Mucosa of rectum (tissue), 2 donors: ENCODE measurements at regions not wholly inside any gene's neighbourhood (a gene's known extent, or its start where the extent isn't known, plus 50 kb on each side); places are given as distances from the start of the nearest gene placed in this dataset.

Experiments
- H3K27ac ChIP-seq, 2 donors: one replicate each; pipeline ENCODE4 v1.7.0; 2013; ENCODE audit warnings: inconsistent platforms in 2 of 2, low read depth in 2 of 2, low read length in 2 of 2
- H3K27me3 ChIP-seq, 2 donors: one replicate each; pipeline ENCODE4 v1.7.0; 2013; ENCODE audit warnings: low read length in 2 of 2; ENCODE audit not compliant: control insufficient read depth in 2 of 2, insufficient read depth in 2 of 2
- H3K36me3 ChIP-seq, 2 donors: one replicate each; pipeline ENCODE4 v1.7.0; 2013; ENCODE audit warnings: low read length in 2 of 2; ENCODE audit not compliant: control insufficient read depth in 2 of 2, insufficient read depth in 2 of 2
- H3K4me1 ChIP-seq, 2 donors: one replicate each; pipeline ENCODE4 v1.7.0; 2013; ENCODE audit warnings: low read length in 2 of 2, mild to moderate bottlenecking in 1 of 2; ENCODE audit not compliant: control insufficient read depth in 2 of 2, insufficient read depth in 2 of 2
- H3K4me3 ChIP-seq, 2 donors: one replicate each; pipeline ENCODE4 v1.7.0; 2013; ENCODE audit warnings: low read length in 2 of 2
- H3K9ac ChIP-seq, 2 donors: one replicate each; pipeline ENCODE4 v1.7.0; 2013; ENCODE audit warnings: low read length in 2 of 2, low read depth in 1 of 2, mild to moderate bottlenecking in 1 of 2
- H3K9me3 ChIP-seq, 2 donors: one replicate each; pipeline ENCODE4 v1.7.0; 2013; ENCODE audit warnings: low read length in 2 of 2; ENCODE audit not compliant: control insufficient read depth in 2 of 2
- donor health status: healthy.
- donor health status: Normal muscosa, but diverticular disease.

DNA sequence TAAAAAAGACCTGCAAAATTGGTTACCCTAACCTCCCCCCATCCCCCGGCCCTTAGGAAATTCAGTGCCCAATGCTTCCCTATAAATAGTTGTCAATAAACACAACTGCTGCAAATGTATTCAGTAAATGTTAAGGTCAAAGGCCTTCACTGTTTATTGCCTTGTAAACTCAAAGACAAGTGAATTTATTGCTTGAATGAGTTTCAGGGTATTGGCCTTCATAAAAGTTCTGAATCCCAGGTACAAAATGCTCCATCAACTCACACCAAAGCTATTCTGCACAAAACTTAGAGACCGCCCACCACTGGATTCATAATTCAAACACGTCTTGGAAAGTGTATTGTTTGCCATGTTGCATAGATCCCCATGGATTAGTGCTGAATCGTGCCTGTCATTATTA is 63.3 kb upstream of the CDKN3 start:
- H3K4me1 ChIP-seq: peaks cover 0 to 3% of the 10 kb centered on the region in 2 donors
- H3K27me3 ChIP-seq: no peaks in the 10 kb centered on the region
- H3K9me3 ChIP-seq: no peaks in the 10 kb centered on the region
- no peak overlapping the region for H3K27ac ChIP-seq
- H3K36me3 ChIP-seq: no peaks in the 10 kb centered on the region
- H3K9ac ChIP-seq: no peak overlapping the region
- no peak overlapping the region for H3K4me3 ChIP-seq

DNA sequence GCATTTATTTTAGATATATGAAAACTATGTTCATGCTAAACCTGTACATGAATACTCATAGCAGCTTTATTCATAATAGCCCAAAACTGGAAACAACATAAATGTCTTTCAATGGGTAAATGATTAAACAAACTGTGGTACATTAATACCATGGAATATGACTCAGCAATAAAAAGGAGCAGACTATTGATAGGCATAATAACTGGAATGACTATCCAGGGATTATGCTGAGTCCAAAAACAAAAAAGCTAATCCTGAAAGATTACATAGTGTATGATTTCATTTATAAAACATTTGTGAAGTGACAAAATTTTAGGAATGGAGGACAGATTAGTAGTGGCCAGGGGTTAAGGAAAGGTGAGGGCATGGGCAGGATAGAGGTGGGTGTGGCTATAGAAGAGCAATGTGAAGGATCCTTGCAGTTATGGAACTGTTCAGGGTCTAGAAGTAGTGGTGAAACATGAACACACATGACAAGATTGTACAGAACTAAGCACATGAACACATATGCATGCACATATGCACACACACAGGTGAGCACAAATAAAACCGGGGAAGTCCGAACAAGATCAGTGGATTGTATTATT is 61.1 kb upstream of the CDKN3 start:
- H3K4me1 ChIP-seq: peaks cover 0 to 3% of the 10 kb centered on the region in 2 donors
- no peak overlapping the region for H3K27ac ChIP-seq
- no peaks in the 10 kb centered on the region for H3K27me3 ChIP-seq
- no peak overlapping the region for H3K9ac ChIP-seq
- no peaks in the 10 kb centered on the region for H3K36me3 ChIP-seq
- no peaks in the 10 kb centered on the region for H3K9me3 ChIP-seq
- H3K4me3 ChIP-seq: no peak overlapping the region

DNA sequence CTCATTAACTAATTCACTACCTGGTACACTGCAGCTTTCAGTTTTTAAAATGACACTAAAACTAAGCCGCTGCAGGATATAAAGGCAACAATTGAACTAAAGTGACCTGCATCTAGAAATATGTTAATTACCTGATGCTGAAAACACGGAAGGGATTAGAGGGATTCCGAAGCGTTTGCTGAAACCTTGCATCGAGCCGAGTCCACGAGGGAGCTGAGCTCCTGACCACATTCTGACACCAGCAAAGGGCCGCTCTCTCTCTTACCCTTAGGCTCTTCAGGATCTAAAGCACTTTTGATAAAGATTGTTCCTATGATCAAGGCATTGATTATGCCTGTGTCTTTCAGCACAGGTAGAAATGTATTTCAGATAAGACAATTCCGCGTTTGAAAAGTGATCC is 59.5 kb upstream of the CDKN3 start:
- Histone ChIP-seq H3K27me3 (no peaks in the 10 kb centered on the region), H3K9ac (no peak overlapping the region), H3K4me3 (no peak overlapping the region), H3K27ac (no peak overlapping the region), H3K9me3 (no peaks in the 10 kb centered on the region), H3K4me1 (peaks cover 0 to 3% of the 10 kb centered on the region in 2 donors), H3K36me3 (no peaks in the 10 kb centered on the region)

DNA sequence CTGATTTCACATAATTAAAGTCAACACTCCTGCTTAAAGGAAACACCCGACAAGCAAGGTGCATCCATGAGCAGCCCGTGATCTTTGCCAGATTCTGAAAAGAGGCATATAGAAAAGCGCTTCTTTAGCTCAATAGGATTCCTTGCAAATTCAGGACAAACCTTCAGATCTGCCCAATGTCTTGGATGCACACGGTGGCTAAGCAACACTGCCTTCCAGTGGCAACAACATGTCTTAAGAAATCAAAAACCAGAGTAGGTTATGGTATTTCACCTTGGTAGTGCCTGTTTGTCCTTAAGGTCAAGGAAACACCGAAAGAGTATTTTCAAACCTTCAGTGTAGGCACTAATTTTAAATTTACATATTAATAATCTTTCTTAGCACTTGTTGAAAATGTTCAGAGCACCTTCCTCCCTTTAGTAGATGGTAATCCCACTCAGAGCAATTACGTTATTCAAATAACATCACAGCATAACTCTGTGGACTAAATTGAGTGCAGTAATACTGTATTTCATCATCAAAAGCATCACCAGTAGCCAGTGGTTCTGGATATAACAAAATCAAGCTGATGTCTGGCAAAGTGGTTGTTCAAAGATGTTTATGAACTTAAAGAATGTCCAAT is 58.0 kb upstream of the CDKN3 start:
- Histone ChIP-seq H3K27ac (no peak overlapping the region), H3K9ac (no peak overlapping the region), H3K27me3 (no peaks in the 10 kb centered on the region), H3K4me1 (peaks cover 4 to 5% of the 10 kb centered on the region in 2 donors), H3K4me3 (no peak overlapping the region), H3K9me3 (no peaks in the 10 kb centered on the region), H3K36me3 (no peaks in the 10 kb centered on the region)

DNA sequence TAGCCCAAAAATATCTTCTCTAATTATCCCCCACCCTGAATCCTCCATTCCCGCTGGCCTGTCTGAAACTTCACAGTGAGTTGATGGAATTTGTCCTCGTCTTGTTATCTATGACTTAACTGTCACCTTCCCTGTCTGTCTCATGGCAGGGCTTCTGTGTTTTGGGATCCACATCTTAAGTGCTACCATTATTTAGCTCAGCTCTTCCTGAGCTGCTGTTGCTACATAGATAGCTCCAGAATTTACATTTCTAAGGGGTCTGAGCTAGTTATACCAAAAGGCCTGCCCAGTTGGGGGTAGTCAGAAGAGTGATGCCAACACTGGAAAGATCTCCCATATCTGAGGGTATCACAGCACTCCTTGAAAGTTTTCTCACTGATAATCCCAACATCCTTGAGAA is 57.0 kb upstream of the CDKN3 start:
- Histone ChIP-seq H3K27me3 (no peaks in the 10 kb centered on the region), H3K4me3 (no peak overlapping the region), H3K36me3 (no peaks in the 10 kb centered on the region), H3K4me1 (peaks cover 4 to 7% of the 10 kb centered on the region in 2 donors), H3K9me3 (no peaks in the 10 kb centered on the region), H3K9ac (no peak overlapping the region), H3K27ac (no peak overlapping the region)

DNA sequence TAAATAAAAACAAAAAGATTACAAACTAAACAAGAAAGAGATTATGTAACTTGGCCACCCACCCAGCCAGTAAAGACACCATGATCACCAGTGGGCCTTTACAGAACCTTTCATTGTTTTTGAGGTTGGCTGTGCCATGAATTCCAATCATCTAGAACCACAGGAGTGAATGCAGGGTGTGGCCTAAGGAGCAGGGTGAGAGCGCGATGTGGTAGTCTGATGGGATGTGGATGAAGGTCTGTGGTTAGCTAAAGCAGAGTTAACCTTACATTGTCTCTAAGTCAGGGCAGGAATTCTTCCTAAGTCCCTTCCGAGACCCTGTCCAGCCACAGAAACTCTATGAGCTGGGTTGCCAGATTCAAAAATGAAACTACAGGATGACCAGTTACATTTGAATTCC is 54.0 kb upstream of the CDKN3 start:
- Histone ChIP-seq H3K9ac (no peak overlapping the region), H3K36me3 (no peaks in the 10 kb centered on the region), H3K4me3 (no peak overlapping the region), H3K4me1 (peaks cover 4 to 7% of the 10 kb centered on the region in 2 donors), H3K27me3 (no peaks in the 10 kb centered on the region), H3K27ac (peak overlapping the region in 1 of 2 donors; percentile 41), H3K9me3 (no peaks in the 10 kb centered on the region)

DNA sequence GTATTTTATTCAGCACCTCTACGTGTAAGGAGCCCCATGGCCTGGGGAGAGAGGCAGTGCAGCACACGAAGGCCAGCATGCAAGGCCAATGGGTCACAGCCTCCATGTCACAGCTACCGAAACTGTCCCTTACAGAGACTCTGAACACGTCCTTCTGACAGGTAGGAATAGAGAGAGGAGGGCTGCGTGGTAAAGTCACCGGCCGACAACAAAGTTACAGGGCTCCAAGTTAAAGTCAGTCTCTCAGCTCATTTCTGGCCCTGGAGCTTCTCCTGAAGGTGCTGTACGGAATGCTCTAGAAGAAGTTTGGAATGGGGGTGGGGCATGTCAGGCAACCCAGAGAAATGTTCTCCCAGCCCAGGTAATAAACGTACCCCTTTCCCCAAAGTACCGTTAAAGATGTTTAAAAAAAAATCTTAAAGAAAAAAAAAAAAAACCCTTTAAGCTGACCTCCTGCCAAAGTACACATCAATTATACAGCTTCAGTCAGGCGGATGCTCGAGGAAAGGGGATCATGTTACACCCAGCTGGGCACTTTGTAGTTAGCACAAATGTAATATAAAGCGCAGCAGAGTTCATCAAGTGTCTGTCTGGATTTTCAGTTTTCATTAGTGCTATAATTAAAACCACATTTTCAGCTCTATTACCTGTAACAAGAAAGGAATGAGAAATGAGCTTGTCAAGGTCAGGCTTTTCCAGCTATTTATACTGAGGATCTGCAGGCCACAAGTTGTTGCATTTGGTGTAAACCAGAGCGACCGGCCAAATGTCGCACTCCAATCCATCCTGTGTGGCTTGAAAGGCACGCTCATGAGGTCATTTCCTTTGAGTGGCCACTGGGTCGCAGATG is 53.3 kb upstream of the CDKN3 start:
- H3K9me3 ChIP-seq: no peaks in the 10 kb centered on the region
- peaks cover 4 to 7% of the 10 kb centered on the region in 2 donors for H3K4me1 ChIP-seq
- H3K27ac ChIP-seq: peak overlapping the region; percentile 6 to 41
- H3K27me3 ChIP-seq: no peaks in the 10 kb centered on the region
- H3K36me3 ChIP-seq: no peaks in the 10 kb centered on the region
- H3K9ac ChIP-seq: peak overlapping the region in 1 of 2 donors; percentile 8
- no peak overlapping the region for H3K4me3 ChIP-seq

DNA sequence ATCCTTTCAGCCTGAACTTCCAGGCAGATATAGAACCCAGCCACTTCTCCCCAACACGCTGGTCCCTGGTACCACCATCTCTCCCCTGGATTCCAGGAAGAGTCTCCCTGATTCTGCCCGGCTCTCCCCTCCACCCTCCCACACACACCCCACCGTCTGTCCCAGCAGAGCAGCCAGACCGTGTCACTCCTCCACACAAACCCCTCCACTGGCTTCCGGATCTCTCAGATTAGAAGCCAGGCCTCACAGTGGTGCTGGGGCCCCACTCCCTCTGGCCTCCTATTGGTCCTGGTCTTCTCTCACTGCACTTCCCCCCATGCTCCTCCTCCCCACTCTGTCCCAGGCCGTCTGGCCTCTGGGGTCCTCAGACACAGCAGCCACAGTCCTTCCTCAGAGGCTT is 52.4 kb upstream of the CDKN3 start:
- Histone ChIP-seq H3K9me3 (no peaks in the 10 kb centered on the region), H3K36me3 (no peaks in the 10 kb centered on the region), H3K27me3 (no peaks in the 10 kb centered on the region), H3K9ac (no peak overlapping the region), H3K27ac (peak overlapping the region in 1 of 2 donors; percentile 6), H3K4me1 (peaks cover 4 to 7% of the 10 kb centered on the region in 2 donors), H3K4me3 (no peak overlapping the region)

DNA sequence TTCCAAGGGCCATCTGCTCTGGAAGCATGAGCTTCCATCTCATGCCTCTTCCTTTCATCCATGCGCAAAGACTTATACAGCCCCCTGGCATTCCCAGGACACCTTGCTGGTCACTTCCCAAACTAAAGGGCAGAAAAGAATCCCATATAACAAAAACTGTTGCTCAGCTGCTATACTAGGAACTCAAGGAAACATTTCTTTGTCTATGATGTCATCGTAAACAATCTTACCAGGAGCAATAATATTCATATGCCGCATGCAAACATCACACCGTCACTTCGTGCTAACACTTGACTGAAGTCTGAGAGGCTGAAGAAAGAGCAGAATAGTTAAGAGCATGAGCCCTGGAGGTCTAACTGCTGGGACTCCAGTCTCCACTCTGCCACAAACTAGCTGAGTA is 50.5 kb upstream of the CDKN3 start:
- Histone ChIP-seq H3K4me1 (peaks cover 4 to 7% of the 10 kb centered on the region in 2 donors), H3K9ac (no peak overlapping the region), H3K9me3 (no peaks in the 10 kb centered on the region), H3K4me3 (no peak overlapping the region), H3K27ac (no peak overlapping the region), H3K36me3 (no peaks in the 10 kb centered on the region), H3K27me3 (no peaks in the 10 kb centered on the region)
